ENCODE measurements at regions not wholly inside any gene's neighbourhood (a gene's known extent, or its start where the extent isn't known, plus 50 kb on each side); places are given as distances from the start of the nearest gene placed in this dataset.

GRCh38 chr15:97301166-97301565 lies 659.3 kb upstream of the ARRDC4 start:
- TF ChIP-seq ZBTB34 (CRISPR knock-in tag; IDR thresholded peaks at IDR 0.05), result no peak
- TF ChIP-seq ZFP37 (CRISPR knock-in tag; IDR thresholded peaks at IDR 0.05; ENCODE audit: borderline replicate concordance), result no peak

Data from HepG2 (cell line).